T-helper 2 cell treated with Interferon-gamma antibody and Interleukin-4, amounts not matched to agents 100 ng/mL and 5 ng/mL, for 36 hours (primary cell): ENCODE measurements at regions not wholly inside any gene's neighbourhood (a gene's known extent, or its start where the extent isn't known, plus 50 kb on each side); places are given as distances from the start of the nearest gene placed in this dataset.
"Not testable (repeated sequence)": the region's sequence is repeated elsewhere in the genome, so short reads cannot be mapped to it uniquely, and the experiment has no call there.

Experiments used
- intact Hi-C: fragments of 100-400 bp; cut with micrococcal nuclease; formaldehyde crosslinking; loops from one replicate; pipeline ENCODE4 v1.15.1; 2023

- intact Hi-C loops = no loop called here
Measured at GRCh38 chr12:46884362-46884761, 58.6 kb upstream of the SLC38A4 start.

GRCh38 chr12:46886541-46887041 lies 60.8 kb upstream of the SLC38A4 start:
- intact Hi-C loops = no loop called here

GRCh38 chr12:46887870-46888269 lies 62.1 kb upstream of the SLC38A4 start:
- intact Hi-C loops = no loop called here

- intact Hi-C loops = no loop called here
Measured at GRCh38 chr12:46888568-46888967, 62.8 kb upstream of the SLC38A4 start.

GRCh38 chr12:46891306-46891705 lies 65.5 kb upstream of the SLC38A4 start:
- intact Hi-C loops = no loop called here

- intact Hi-C loops = no loop called here
Measured at GRCh38 chr12:46892034-46892705, 66.4 kb upstream of the SLC38A4 start.

- intact Hi-C loops = no loop called here
Measured at GRCh38 chr12:46892887-46893286, 67.1 kb upstream of the SLC38A4 start.

- intact Hi-C loops = no loop called here
Measured at GRCh38 chr12:46893434-46893833, 67.6 kb upstream of the SLC38A4 start.

- intact Hi-C loops = no loop called here
Measured at GRCh38 chr12:46895726-46896125, 69.9 kb upstream of the SLC38A4 start.

- intact Hi-C loops = no loop called here
Measured at GRCh38 chr12:46896680-46897079, 70.9 kb upstream of the SLC38A4 start.

GRCh38 chr12:46898152-46898931 lies 72.5 kb upstream of the SLC38A4 start:
- intact Hi-C loops = no loop called here

- intact Hi-C loops = no loop called here
Measured at GRCh38 chr12:46898989-46899388, 73.2 kb upstream of the SLC38A4 start.

GRCh38 chr12:46900734-46901463 lies 75.1 kb upstream of the SLC38A4 start:
- intact Hi-C loops = no loop called here

GRCh38 chr12:46901464-46902205 lies 75.8 kb upstream of the SLC38A4 start:
- intact Hi-C loops = no loop called here

- intact Hi-C loops = no loop called here
Measured at GRCh38 chr12:46903058-46903457, 77.3 kb upstream of the SLC38A4 start.

- intact Hi-C loops = no loop called here
Measured at GRCh38 chr12:46904406-46905238, 78.8 kb upstream of the SLC38A4 start.

GRCh38 chr12:46905239-46905627 lies 79.4 kb upstream of the SLC38A4 start:
- intact Hi-C loops = not testable (repeated sequence)

- intact Hi-C loops = no loop called here
Measured at GRCh38 chr12:46907791-46908190, 82.0 kb upstream of the SLC38A4 start.

GRCh38 chr12:46908236-46908935 lies 82.6 kb upstream of the SLC38A4 start:
- intact Hi-C loops = no loop called here
